ENCODE measurements at regions not wholly inside any gene's neighbourhood (a gene's known extent, or its start where the extent isn't known, plus 50 kb on each side); places are given as distances from the start of the nearest gene placed in this dataset.
A peak's percentile ranks its signal among the peaks of the same experiment; 100 is the strongest.

DNA sequence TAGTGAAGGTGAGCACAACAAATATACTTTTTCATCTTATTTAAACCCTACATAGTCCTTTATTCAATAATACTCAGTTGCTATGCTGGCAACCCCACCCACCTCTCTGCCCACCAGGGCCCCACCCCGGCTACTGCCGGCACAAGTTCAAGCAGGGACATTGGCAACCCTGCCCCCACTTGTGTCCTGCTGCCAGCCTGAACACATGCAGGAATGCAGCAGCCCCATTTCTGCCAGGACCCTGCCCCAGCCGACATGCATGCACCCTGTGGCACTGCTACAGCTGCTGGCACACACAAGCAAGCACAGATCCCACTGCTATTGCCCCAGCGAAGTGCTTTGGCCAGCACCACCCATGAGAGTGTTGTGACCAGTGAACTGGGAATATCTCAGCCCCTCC, 289.8 kb downstream of the COG6 start:
- no peak for DNase-seq (ENCODE audit: low spot score)
- TF ChIP-seq, protein P1, sequence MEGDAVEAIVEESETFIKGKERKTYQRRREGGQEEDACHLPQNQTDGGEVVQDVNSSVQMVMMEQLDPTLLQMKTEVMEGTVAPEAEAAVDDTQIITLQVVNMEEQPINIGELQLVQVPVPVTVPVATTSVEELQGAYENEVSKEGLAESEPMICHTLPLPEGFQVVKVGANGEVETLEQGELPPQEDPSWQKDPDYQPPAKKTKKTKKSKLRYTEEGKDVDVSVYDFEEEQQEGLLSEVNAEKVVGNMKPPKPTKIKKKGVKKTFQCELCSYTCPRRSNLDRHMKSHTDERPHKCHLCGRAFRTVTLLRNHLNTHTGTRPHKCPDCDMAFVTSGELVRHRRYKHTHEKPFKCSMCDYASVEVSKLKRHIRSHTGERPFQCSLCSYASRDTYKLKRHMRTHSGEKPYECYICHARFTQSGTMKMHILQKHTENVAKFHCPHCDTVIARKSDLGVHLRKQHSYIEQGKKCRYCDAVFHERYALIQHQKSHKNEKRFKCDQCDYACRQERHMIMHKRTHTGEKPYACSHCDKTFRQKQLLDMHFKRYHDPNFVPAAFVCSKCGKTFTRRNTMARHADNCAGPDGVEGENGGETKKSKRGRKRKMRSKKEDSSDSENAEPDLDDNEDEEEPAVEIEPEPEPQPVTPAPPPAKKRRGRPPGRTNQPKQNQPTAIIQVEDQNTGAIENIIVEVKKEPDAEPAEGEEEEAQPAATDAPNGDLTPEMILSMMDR (IDR thresholded peaks at IDR 0.05; ENCODE audit: extremely low read depth, missing control alignments): no peak

DNA sequence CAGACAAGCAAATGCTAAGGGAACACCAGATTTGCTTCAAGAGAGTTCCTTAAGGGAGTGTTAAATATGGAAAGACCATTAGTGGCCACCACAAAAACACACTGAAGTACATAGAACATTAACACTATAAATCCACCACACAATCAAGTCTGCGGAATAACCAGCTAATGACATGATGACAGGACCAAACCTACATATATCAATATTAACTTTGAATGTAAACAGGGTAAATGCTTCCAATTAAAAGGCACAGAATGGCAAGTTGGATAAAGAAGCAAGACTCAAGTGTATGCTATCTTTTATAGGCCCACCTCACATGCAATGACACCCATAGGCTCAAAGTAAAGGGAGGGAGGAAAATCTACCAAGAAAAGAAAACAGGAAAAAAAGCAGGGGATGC, 291.3 kb downstream of the COG6 start:
- TF ChIP-seq, protein P1 (IDR thresholded peaks at IDR 0.05; ENCODE audit: extremely low read depth, missing control alignments): no peak
- no peak for DNase-seq (ENCODE audit: low spot score)

DNA sequence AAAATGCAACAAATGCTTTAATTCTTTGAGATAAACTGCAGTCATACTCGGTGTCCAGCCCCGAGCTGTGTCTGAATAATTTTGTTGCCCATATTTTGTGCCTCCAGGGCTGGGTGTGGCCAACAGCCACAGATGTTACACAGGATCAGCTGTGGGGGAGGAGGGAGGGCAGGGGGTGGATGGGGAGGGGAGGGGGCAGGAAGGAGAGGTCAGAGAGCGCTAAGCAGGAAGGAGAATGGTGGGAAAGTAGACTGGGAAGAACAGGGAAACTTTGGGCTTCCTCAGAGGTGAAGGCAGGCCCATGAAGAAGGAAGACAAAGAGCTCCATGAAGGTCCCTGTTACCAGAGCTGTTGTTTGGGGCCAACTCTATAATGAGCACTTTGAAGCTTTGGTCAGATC, 295.8 kb downstream of the COG6 start:
- TF ChIP-seq, protein P1 (IDR thresholded peaks at IDR 0.05; ENCODE audit: extremely low read depth, missing control alignments): no peak
- no peak for DNase-seq (ENCODE audit: low spot score)

DNA sequence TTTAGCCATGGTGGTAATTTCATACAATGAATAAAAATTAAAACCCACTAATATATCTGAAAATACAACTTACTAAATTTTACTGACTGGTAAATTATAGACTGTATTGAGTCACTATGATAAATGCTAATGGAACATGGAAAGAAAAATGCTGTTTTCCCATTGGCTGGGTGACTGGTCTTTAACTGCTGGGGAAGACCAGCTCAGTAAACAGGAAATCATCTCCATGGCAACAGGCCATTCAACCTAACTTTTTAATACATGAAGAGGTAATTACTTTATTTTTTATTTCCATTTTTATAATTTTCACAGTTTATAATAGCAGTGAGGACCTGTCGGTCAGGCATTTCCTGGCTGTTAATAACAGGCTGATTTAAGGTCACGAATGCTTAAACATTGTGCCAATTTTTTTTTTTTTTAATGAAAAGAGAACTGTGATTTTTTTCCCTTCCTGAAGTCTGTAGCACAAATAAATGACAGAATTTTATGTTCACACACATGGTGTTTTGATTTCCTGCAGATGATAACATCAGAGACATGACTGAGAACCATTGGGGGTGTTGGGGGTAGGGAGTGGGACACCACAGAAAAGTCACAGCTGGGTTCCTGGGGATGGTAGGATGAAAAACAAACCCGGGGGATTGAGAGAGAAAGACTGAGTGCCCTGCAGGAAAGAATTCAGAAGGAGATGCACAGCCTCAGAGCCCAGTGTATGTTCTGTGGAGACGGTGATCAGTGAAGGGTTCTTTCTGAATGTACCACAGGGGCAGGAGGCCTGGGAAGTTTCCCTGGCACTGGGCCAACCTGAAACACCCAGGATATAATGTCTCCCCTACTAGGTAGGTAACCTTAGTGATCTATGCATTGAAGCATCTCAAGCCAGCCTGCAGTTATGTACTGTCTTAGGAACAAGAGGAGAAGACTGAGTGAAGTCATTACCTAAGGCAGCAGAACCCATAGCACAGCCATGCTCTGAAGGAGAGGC, 297.1 kb downstream of the COG6 start:
- TF ChIP-seq, protein P1 (IDR thresholded peaks at IDR 0.05; ENCODE audit: extremely low read depth, missing control alignments): no peak
- no peak for DNase-seq (ENCODE audit: low spot score)

DNA sequence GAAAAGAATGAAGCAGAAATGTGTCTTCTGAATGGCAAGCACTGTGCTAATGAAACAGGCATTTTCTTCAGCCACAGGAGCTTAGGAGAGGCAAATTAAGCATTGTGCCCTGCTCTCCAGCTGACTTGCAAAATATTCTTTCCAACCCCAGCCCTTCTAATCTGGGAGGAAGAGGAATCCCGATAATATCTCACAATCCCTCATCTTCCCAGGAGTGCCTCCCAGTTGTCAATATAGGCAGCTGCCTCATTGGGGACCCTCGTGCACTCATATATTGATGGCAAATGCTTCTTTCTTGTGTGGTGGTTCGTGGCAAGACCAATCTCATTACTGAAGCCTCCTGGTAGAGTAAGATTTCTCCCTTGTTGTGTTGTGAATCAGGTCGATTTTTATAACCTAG, 299.0 kb downstream of the COG6 start:
- no peak for DNase-seq (ENCODE audit: low spot score)
- TF ChIP-seq, protein P1 (IDR thresholded peaks at IDR 0.05; ENCODE audit: extremely low read depth, missing control alignments): no peak

DNA sequence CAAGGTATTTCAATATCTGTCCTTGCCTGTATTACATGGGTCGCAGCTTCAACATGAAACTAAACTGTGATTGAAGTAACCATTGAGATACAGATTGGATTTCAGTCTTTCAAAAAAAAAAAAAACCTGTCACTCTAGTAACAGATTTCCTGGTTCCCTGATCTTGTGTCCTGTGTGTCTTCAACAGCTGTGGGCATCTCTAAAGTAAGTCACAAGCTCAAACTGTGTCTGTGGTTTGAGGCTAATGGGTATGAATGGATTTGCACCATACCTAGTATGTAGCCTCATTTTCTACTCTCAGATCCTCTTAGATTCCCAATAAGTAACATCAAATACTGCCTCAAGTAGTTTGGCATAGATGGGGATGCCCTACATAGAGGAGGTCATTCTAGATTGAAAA, 300.1 kb downstream of the COG6 start:
- DNase-seq (ENCODE audit: low spot score): no peak
- TF ChIP-seq, protein P1 (IDR thresholded peaks at IDR 0.05; ENCODE audit: extremely low read depth, missing control alignments): no peak

DNA sequence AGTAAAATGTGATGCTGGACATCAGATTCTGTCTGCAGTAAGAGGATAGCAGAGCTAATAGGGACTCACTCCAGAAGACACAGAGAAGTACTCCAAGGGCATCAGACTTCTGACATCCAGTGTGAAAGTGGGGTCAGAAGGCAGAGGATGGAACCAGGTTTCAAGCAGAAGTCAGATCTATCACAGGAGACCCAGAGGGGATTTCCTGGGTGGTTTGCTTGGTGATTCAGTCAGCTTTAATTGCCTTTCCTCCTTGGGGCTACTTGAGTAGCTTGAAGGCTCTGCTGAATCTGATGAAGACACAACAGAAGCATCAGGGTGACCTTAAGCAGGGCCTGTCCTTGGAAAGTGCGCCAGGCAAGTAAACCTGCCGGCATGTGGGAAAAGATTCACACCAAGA, 300.6 kb downstream of the COG6 start:
- peak; percentile 53 for DNase-seq (ENCODE audit: low spot score)
- TF ChIP-seq, protein P1 (IDR thresholded peaks at IDR 0.05; ENCODE audit: extremely low read depth, missing control alignments): no peak

Measured in GM20000 (cell line).